CD4-positive, alpha-beta T cell (primary cell): ENCODE measurements at regions not wholly inside any gene's neighbourhood (a gene's known extent, or its start where the extent isn't known, plus 50 kb on each side); places are given as distances from the start of the nearest gene placed in this dataset.

Source experiments
- ATAC-seq: fragments of 200-7000 bp; cut with Tn5 transposase; one replicate; pipeline ENCODE4 v1.10.0; 2022; ENCODE audit warnings: mild to moderate bottlenecking; ENCODE audit not compliant: poor library complexity
- CTCF ChIA-PET: fragments of 350-600 bp; sonication (Branson Sonifier 250); formaldehyde crosslinking; loops from one replicate; lab custom pipeline; 2021; ENCODE audit warnings: antibody characterized with exemption, inconsistent platforms; lab: Charles Lee
- POLR2A ChIA-PET: fragments of 350-600 bp; sonication (Branson Sonifier 250); formaldehyde crosslinking; loops from one replicate; lab custom pipeline; 2021; ENCODE audit warnings: antibody characterized with exemption, inconsistent platforms; lab: Charles Lee
- DNase-seq, 14 experiments: peaks; one replicate each; pipeline ENCODE4 v3.0.0-alpha.2; 2013 to 2020; ENCODE audit warnings: mixed read lengths in 2 of 14
- H3K27ac ChIP-seq, 2 donors: one replicate each; pipeline versions ENCODE4 v1.5.1 to v1.7.0; 2013; ENCODE audit warnings: low read length in 2 of 2, low read depth in 1 of 2, mild to moderate bottlenecking in 1 of 2
- H3K27me3 ChIP-seq, 2 experiments: 1 replicate in 1 of 2; 2 replicates in 1 of 2; pipeline versions ENCODE4 v1.6.1 to v1.7.0; 2013; ENCODE audit warnings: low read length in 2 of 2, control low read depth in 1 of 2, mild to moderate bottlenecking in 1 of 2, moderate library complexity in 1 of 2; ENCODE audit not compliant: insufficient read depth in 2 of 2, control insufficient read depth in 1 of 2
- H3K36me3 ChIP-seq: one replicate; pipeline ENCODE4 v1.6.1; 2013; ENCODE audit warnings: low read length, control low read depth; ENCODE audit not compliant: insufficient read depth
- H3K4me1 ChIP-seq: one replicate; pipeline ENCODE4 v1.6.1; 2013; ENCODE audit warnings: low read length, control low read depth; ENCODE audit not compliant: insufficient read depth
- H3K4me3 ChIP-seq: one replicate; pipeline ENCODE4 v1.5.1; 2013; ENCODE audit warnings: mild to moderate bottlenecking, low read length, moderate library complexity
- H3K9me3 ChIP-seq, 2 experiments: 1 replicate in 1 of 2; 2 replicates in 1 of 2; pipeline versions ENCODE4 v1.6.1 to v1.7.0; 2013; ENCODE audit warnings: low read length in 2 of 2, mild to moderate bottlenecking in 2 of 2, control low read depth in 1 of 2, moderate library complexity in 1 of 2; ENCODE audit not compliant: control insufficient read depth in 1 of 2, insufficient read depth in 1 of 2
- H3K27ac Mint-ChIP-seq: one replicate; pipeline ENCODE4 v1.8.0; 2020; ENCODE audit warnings: mixed read lengths
- H3K27me3 Mint-ChIP-seq: one replicate; pipeline ENCODE4 v1.8.0; 2021; ENCODE audit warnings: mixed read lengths
- H3K36me3 Mint-ChIP-seq: one replicate; pipeline ENCODE4 v1.8.0; 2021; ENCODE audit warnings: low read depth, mixed read lengths
- H3K4me1 Mint-ChIP-seq: one replicate; pipeline ENCODE4 v1.8.0; 2021; ENCODE audit warnings: low read depth, mixed read lengths
- H3K4me3 Mint-ChIP-seq: one replicate; pipeline ENCODE4 v1.8.0; 2020; ENCODE audit warnings: mild to moderate bottlenecking, mixed read lengths
- H3K9me3 Mint-ChIP-seq: one replicate; pipeline ENCODE4 v1.8.0; 2020; ENCODE audit warnings: mixed read lengths
- CTCF ChIP-seq: fragments of 200-600 bp; IDR thresholded peaks from one replicate; pipeline ENCODE4 v1.8.0; 2022; ENCODE audit warnings: antibody characterized with exemption, mild to moderate bottlenecking
- intact Hi-C, 2 experiments: fragments of 100-400 bp; cut with DNase I in 1 of 2; cut with micrococcal nuclease in 1 of 2; formaldehyde crosslinking; loops; one replicate each; pipeline versions ENCODE4 v1.15.1 to v1.9.0; 2023 to 2025; cut with DNase I, micrococcal nuclease

- ChIA-PET POLR2A (no interaction called here), CTCF (no interaction called here)
- no peaks in the 10 kb centered on the region for H3K27me3 ChIP-seq
- DNase-seq: no peak
- ATAC-seq: no peak
- H3K9me3 ChIP-seq: no peaks in the 10 kb centered on the region
- intact Hi-C loops: no loop called here
- no peak overlapping the region for H3K27ac ChIP-seq
- no peaks in the 10 kb centered on the region for H3K4me1 ChIP-seq
- H3K4me3 ChIP-seq: no peak overlapping the region
- Mint-ChIP-seq H3K4me3 (no peak overlapping the region), H3K27me3 (no peaks in the 10 kb centered on the region), H3K4me1 (no peaks in the 10 kb centered on the region), H3K36me3 (no peaks in the 10 kb centered on the region), H3K9me3 (no peaks in the 10 kb centered on the region), H3K27ac (no peak overlapping the region)
- no peaks in the 10 kb centered on the region for H3K36me3 ChIP-seq
- TF ChIP-seq CTCF: no peak
Measured at GRCh38 chr2:39999864-40000263, 220.8 kb upstream of the THUMPD2 start.

GRCh38 chr2:39998617-39999016 is 219.6 kb upstream of the THUMPD2 start:
- Histone ChIP-seq H3K36me3 (no peaks in the 10 kb centered on the region), H3K27me3 (no peaks in the 10 kb centered on the region), H3K9me3 (no peaks in the 10 kb centered on the region), H3K4me3 (no peak overlapping the region), H3K4me1 (no peaks in the 10 kb centered on the region), H3K27ac (no peak overlapping the region)
- no peaks in the 10 kb centered on the region for H3K36me3 Mint-ChIP-seq
- no peaks in the 10 kb centered on the region for H3K9me3 Mint-ChIP-seq
- no peak overlapping the region for H3K27ac Mint-ChIP-seq
- ChIA-PET POLR2A (no interaction called here), CTCF (no interaction called here)
- no peaks in the 10 kb centered on the region for H3K4me1 Mint-ChIP-seq
- ATAC-seq (no peak), DNase-seq (no peak)
- H3K4me3 Mint-ChIP-seq: no peak overlapping the region
- TF ChIP-seq CTCF: no peak
- no peaks in the 10 kb centered on the region for H3K27me3 Mint-ChIP-seq
- intact Hi-C loops: no loop called here

GRCh38 chr2:39996653-39997080 is 217.6 kb upstream of the THUMPD2 start:
- intact Hi-C loops: no loop called here
- Histone ChIP-seq H3K4me1 (no peaks in the 10 kb centered on the region), H3K4me3 (no peak overlapping the region), H3K27me3 (no peaks in the 10 kb centered on the region), H3K27ac (no peak overlapping the region), H3K36me3 (no peaks in the 10 kb centered on the region), H3K9me3 (no peaks in the 10 kb centered on the region)
- no peak for TF ChIP-seq CTCF
- Mint-ChIP-seq H3K4me1 (no peaks in the 10 kb centered on the region), H3K27ac (no peak overlapping the region), H3K36me3 (no peaks in the 10 kb centered on the region), H3K27me3 (no peaks in the 10 kb centered on the region), H3K9me3 (no peaks in the 10 kb centered on the region), H3K4me3 (no peak overlapping the region)
- ChIA-PET CTCF (no interaction called here), POLR2A (no interaction called here)
- no peak for ATAC-seq
- no peak for DNase-seq
